ENCODE measurements at regions not wholly inside any gene's neighbourhood (a gene's known extent, or its start where the extent isn't known, plus 50 kb on each side); places are given as distances from the start of the nearest gene placed in this dataset.

DNA sequence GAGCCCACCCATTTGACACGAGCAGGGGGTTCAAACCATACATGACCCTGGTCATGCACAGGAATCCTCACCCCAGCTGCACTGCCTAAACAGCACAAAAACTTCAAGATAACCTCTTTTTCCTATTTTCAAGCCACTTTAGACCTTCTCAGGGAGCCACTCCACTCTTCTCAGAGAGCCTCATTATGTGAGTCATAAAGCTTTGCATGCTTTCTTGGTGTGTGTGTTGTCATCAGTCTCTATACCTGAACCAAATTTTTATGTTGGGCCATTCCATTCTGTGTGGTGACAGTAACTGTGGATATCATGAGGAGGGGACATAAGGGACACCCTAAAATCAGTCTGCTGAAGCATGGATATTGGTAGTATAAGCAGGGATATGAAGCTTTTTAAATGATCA is 769.5 kb upstream of the API5 start:
- H3K4me3 ChIP-seq (ENCODE audit: insufficient read length, low read depth): no peak overlapping the region
- no peaks in the 10 kb centered on the region for H3K36me3 ChIP-seq (ENCODE audit: insufficient read depth, insufficient read length, low read length)
- no peaks in the 10 kb centered on the region for H3K9me3 ChIP-seq (ENCODE audit: insufficient read depth, low read length)
- H3K4me1 ChIP-seq (ENCODE audit: insufficient read depth, insufficient read length): no peaks in the 10 kb centered on the region
- no peak for DNase-seq (ENCODE audit: low read depth, low spot score)
- no peaks in the 10 kb centered on the region for H3K27me3 ChIP-seq (ENCODE audit: insufficient read depth, insufficient read length)
- TF ChIP-seq ZNF274 (IDR thresholded peaks at IDR 0.05; ENCODE audit: low read depth, low read length) (no peak), SUZ12 (IDR thresholded peaks at IDR 0.05; ENCODE audit: extremely low read depth, insufficient read depth, insufficient read length) (no peak), YY1 (IDR thresholded peaks at IDR 0.05; ENCODE audit: insufficient read depth, insufficient read length) (no peak)
- no peak overlapping the region for H3K9ac ChIP-seq (ENCODE audit: insufficient read length, low read depth)

DNA sequence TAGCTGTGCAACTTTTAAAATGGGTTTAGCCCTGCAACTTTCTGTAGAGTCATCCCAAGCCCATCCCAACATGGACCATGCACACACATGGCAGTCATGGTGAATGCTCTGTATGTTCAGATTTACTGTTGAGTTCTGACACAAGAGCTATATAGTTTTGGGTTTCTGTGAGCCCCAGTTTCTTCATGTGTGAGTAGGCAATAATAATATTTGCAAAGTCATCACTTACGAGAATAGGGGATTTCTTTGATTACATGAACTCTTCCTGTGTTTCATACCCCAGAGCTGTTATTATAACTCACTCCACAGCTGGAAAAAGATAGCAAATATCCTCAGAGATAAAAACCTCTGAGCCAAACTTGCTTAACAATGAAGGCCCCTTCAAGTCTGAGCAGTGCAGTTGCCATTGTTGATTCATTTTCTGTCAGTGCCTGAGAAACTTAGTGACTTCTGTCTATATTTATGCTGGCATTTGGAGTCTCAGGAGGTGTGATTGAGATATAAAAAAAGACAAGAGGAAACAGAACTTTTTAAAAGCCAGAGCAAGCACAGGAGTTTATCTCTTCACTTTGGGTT is 767.9 kb upstream of the API5 start:
- no peak for DNase-seq (ENCODE audit: low read depth, low spot score)
- Histone ChIP-seq H3K36me3 (ENCODE audit: insufficient read depth, insufficient read length, low read length) (no peaks in the 10 kb centered on the region), H3K9ac (ENCODE audit: insufficient read length, low read depth) (no peak overlapping the region), H3K9me3 (ENCODE audit: insufficient read depth, low read length) (no peaks in the 10 kb centered on the region), H3K4me1 (ENCODE audit: insufficient read depth, insufficient read length) (no peaks in the 10 kb centered on the region), H3K27me3 (ENCODE audit: insufficient read depth, insufficient read length) (no peaks in the 10 kb centered on the region), H3K4me3 (ENCODE audit: insufficient read length, low read depth) (no peak overlapping the region)
- TF ChIP-seq YY1 (IDR thresholded peaks at IDR 0.05; ENCODE audit: insufficient read depth, insufficient read length) (no peak), SUZ12 (IDR thresholded peaks at IDR 0.05; ENCODE audit: extremely low read depth, insufficient read depth, insufficient read length) (no peak), ZNF274 (IDR thresholded peaks at IDR 0.05; ENCODE audit: low read depth, low read length) (no peak)

DNA sequence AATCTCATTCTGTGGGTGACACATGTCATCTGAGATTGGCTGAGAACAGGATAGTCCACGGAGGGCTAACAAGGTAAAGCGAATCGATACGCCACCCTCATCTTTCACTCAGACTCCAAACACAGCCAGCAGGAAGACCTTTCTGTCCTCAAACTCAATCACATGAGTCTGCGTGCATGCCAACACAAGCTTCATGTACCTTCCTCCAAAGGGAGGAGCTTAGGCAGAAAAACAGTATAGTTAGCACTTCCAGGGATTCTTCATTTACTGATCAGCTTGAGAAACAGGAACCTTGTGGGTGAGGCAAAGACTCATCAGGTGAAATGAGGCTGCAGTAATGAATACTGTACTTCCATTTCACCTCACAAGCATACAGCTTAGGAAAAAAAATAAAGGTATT is 767.1 kb upstream of the API5 start:
- Histone ChIP-seq H3K9me3 (ENCODE audit: insufficient read depth, low read length) (no peaks in the 10 kb centered on the region), H3K4me3 (ENCODE audit: insufficient read length, low read depth) (no peak overlapping the region), H3K27me3 (ENCODE audit: insufficient read depth, insufficient read length) (no peaks in the 10 kb centered on the region), H3K4me1 (ENCODE audit: insufficient read depth, insufficient read length) (no peaks in the 10 kb centered on the region), H3K9ac (ENCODE audit: insufficient read length, low read depth) (no peak overlapping the region), H3K36me3 (ENCODE audit: insufficient read depth, insufficient read length, low read length) (no peaks in the 10 kb centered on the region)
- no peak for DNase-seq (ENCODE audit: low read depth, low spot score)
- TF ChIP-seq YY1 (IDR thresholded peaks at IDR 0.05; ENCODE audit: insufficient read depth, insufficient read length): no peak
- TF ChIP-seq ZNF274 (IDR thresholded peaks at IDR 0.05; ENCODE audit: low read depth, low read length): no peak

DNA sequence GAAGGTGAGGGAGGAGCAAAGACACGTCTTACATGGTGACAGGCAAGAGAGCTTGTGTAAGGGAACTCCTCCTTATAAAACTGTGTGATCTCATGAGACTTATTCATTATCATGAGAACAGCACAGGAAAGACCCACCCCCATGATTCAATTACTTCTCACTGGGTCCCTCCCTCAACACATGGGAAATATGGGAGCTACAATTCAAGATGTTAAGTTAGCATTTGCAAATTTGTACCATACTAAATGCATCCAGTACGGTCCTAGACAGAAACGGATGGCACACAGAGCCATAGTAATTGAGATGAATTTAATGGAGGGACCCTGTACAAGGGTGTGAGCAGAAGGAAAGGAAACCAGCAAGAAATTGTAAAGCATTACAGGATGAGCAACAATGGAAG is 765.8 kb upstream of the API5 start:
- H3K27me3 ChIP-seq (ENCODE audit: insufficient read depth, insufficient read length): no peaks in the 10 kb centered on the region
- no peak for TF ChIP-seq YY1 (IDR thresholded peaks at IDR 0.05; ENCODE audit: insufficient read depth, insufficient read length)
- no peak for TF ChIP-seq ZNF274 (IDR thresholded peaks at IDR 0.05; ENCODE audit: low read depth, low read length)
- no peak for TF ChIP-seq SUZ12 (IDR thresholded peaks at IDR 0.05; ENCODE audit: extremely low read depth, insufficient read depth, insufficient read length)
- H3K4me1 ChIP-seq (ENCODE audit: insufficient read depth, insufficient read length): no peaks in the 10 kb centered on the region
- H3K36me3 ChIP-seq (ENCODE audit: insufficient read depth, insufficient read length, low read length): no peaks in the 10 kb centered on the region
- H3K9ac ChIP-seq (ENCODE audit: insufficient read length, low read depth): no peak overlapping the region
- H3K9me3 ChIP-seq (ENCODE audit: insufficient read depth, low read length): no peaks in the 10 kb centered on the region
- no peak overlapping the region for H3K4me3 ChIP-seq (ENCODE audit: insufficient read length, low read depth)
- no peak for DNase-seq (ENCODE audit: low read depth, low spot score)

DNA sequence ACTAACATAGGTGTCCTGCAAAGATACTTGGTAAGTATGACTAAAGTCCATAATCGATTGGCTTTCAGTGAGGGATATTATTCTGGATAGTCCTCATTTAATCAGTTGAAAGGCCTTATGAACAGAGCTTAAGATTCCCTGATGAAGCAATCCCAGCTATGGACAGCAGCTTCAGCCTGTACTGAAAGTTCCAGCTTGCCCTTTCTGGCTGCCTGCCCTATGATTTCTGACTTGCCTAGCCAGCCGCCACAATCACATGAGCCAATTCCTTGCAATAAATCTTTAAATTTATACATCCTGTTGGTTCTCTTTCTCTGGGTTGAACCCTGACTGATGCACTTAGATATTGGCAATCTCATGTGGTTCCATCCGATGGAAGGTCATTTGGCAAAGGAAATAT is 759.0 kb upstream of the API5 start:
- no peaks in the 10 kb centered on the region for H3K36me3 ChIP-seq (ENCODE audit: insufficient read depth, insufficient read length, low read length)
- H3K27me3 ChIP-seq (ENCODE audit: insufficient read depth, insufficient read length): no peaks in the 10 kb centered on the region
- no peak overlapping the region for H3K4me3 ChIP-seq (ENCODE audit: insufficient read length, low read depth)
- no peak for DNase-seq (ENCODE audit: low read depth, low spot score)
- no peaks in the 10 kb centered on the region for H3K4me1 ChIP-seq (ENCODE audit: insufficient read depth, insufficient read length)
- no peak for TF ChIP-seq SUZ12 (IDR thresholded peaks at IDR 0.05; ENCODE audit: extremely low read depth, insufficient read depth, insufficient read length)
- no peak for TF ChIP-seq YY1 (IDR thresholded peaks at IDR 0.05; ENCODE audit: insufficient read depth, insufficient read length)
- TF ChIP-seq ZNF274 (IDR thresholded peaks at IDR 0.05; ENCODE audit: low read depth, low read length): no peak
- H3K9ac ChIP-seq (ENCODE audit: insufficient read length, low read depth): no peak overlapping the region
- H3K9me3 ChIP-seq (ENCODE audit: insufficient read depth, low read length): no peaks in the 10 kb centered on the region

DNA sequence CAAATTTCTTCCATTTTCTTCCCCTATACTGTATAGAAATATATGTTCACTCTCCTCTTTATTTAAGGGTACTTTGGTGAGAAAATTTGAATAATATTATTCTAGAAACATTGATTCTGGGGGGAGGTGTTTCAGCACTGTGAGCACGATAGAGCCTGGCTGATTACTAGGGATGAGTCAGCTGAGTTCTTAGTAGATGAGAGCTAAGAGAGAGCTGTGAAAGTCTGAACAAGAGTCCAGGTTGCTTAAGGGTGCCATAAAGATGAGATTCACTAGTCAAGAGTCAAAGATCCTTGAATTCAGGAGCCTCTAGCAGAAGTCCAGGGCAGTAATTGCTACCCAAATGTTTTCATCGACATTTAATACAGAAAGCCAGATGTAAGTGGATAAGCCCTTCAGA is 756.6 kb upstream of the API5 start:
- Histone ChIP-seq H3K36me3 (ENCODE audit: insufficient read depth, insufficient read length, low read length) (no peaks in the 10 kb centered on the region), H3K9me3 (ENCODE audit: insufficient read depth, low read length) (no peaks in the 10 kb centered on the region), H3K27me3 (ENCODE audit: insufficient read depth, insufficient read length) (no peaks in the 10 kb centered on the region), H3K9ac (ENCODE audit: insufficient read length, low read depth) (no peak overlapping the region), H3K4me1 (ENCODE audit: insufficient read depth, insufficient read length) (no peaks in the 10 kb centered on the region), H3K4me3 (ENCODE audit: insufficient read length, low read depth) (no peak overlapping the region)
- no peak for DNase-seq (ENCODE audit: low read depth, low spot score)
- TF ChIP-seq SUZ12 (IDR thresholded peaks at IDR 0.05; ENCODE audit: extremely low read depth, insufficient read depth, insufficient read length) (no peak), YY1 (IDR thresholded peaks at IDR 0.05; ENCODE audit: insufficient read depth, insufficient read length) (no peak), ZNF274 (IDR thresholded peaks at IDR 0.05; ENCODE audit: low read depth, low read length) (no peak)

DNA sequence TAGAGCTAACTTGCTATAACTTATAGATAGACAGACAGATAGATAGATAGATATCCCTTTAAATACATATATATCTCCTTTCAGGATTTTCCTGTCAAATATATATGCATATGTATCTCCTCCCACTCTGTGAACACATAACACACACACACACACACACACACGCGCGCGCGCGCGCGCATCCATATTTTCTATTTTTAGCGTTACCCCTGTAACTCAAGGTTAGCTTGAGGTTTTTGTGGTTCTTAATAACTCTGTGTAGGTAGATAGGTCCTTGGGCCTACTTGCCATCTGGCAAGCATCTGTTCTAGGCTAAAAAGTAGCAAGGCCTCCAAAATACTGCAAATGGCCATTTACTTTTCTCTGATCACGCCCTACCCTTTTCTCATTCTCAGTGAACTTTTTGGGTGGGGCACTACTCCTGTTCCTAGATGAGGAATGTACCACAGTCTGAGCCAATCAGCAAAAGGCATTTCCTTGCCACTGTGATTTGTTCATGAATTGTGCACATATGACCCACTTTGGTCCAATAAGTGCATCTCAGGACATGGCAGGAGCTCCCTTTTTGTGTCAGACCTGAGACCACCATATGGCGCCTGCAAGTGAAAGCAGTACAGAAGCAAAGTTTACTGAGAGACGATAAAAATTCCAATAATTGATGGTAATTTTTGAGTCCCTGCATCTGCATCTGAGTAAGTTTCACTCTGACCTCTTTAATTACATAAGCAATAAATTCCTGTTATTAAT is 740.5 kb upstream of the API5 start:
- TF ChIP-seq SUZ12 (IDR thresholded peaks at IDR 0.05; ENCODE audit: extremely low read depth, insufficient read depth, insufficient read length) (no peak), YY1 (IDR thresholded peaks at IDR 0.05; ENCODE audit: insufficient read depth, insufficient read length) (no peak), ZNF274 (IDR thresholded peaks at IDR 0.05; ENCODE audit: low read depth, low read length) (no peak)
- no peak overlapping the region for H3K9ac ChIP-seq (ENCODE audit: insufficient read length, low read depth)
- no peak for DNase-seq (ENCODE audit: low read depth, low spot score)
- no peaks in the 10 kb centered on the region for H3K36me3 ChIP-seq (ENCODE audit: insufficient read depth, insufficient read length, low read length)
- no peaks in the 10 kb centered on the region for H3K27me3 ChIP-seq (ENCODE audit: insufficient read depth, insufficient read length)
- no peaks in the 10 kb centered on the region for H3K4me1 ChIP-seq (ENCODE audit: insufficient read depth, insufficient read length)
- H3K9me3 ChIP-seq (ENCODE audit: insufficient read depth, low read length): no peaks in the 10 kb centered on the region
- H3K4me3 ChIP-seq (ENCODE audit: insufficient read length, low read depth): no peak overlapping the region

Data from NT2/D1 (cell line).